Prostate gland (tissue), 2 donors: ENCODE measurements at regions not wholly inside any gene's neighbourhood (a gene's known extent, or its start where the extent isn't known, plus 50 kb on each side); places are given as distances from the start of the nearest gene placed in this dataset.

ENCODE experiments used
- POLR2A ChIP-seq: fragments of 450-650 bp; IDR thresholded peaks from one replicate; pipeline ENCODE4 v1.6.1; 2016; ENCODE audit warnings: antibody characterized with exemption, mild to moderate bottlenecking
- POLR2AphosphoS5 ChIP-seq: sonication (generic); formaldehyde crosslinking; IDR thresholded peaks from one replicate; pipeline ENCODE4 v1.6.1; 2017; ENCODE audit warnings: antibody characterized with exemption
- TF ChIP-seq, protein P1 (sequence below), 4 experiments: fragments of 200-600 bp in 2 of 4; fragments of 450-650 bp in 2 of 4; sonication (generic) in 2 of 4; IDR thresholded peaks; 1 replicate in 3 of 4; 2 replicates in 1 of 4; pipeline ENCODE4 v1.5.1; 2016 to 2019; ENCODE audit warnings: antibody characterized with exemption in 4 of 4, mild to moderate bottlenecking in 2 of 4, moderate library complexity in 2 of 4

- TF ChIP-seq, protein P1, sequence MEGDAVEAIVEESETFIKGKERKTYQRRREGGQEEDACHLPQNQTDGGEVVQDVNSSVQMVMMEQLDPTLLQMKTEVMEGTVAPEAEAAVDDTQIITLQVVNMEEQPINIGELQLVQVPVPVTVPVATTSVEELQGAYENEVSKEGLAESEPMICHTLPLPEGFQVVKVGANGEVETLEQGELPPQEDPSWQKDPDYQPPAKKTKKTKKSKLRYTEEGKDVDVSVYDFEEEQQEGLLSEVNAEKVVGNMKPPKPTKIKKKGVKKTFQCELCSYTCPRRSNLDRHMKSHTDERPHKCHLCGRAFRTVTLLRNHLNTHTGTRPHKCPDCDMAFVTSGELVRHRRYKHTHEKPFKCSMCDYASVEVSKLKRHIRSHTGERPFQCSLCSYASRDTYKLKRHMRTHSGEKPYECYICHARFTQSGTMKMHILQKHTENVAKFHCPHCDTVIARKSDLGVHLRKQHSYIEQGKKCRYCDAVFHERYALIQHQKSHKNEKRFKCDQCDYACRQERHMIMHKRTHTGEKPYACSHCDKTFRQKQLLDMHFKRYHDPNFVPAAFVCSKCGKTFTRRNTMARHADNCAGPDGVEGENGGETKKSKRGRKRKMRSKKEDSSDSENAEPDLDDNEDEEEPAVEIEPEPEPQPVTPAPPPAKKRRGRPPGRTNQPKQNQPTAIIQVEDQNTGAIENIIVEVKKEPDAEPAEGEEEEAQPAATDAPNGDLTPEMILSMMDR (IDR thresholded peaks at IDR 0.05) = no peak
- TF ChIP-seq POLR2AphosphoS5 (no peak), POLR2A (no peak)
Measured at GRCh38 chr6:78347191-78347916, 520.0 kb upstream of the IRAK1BP1 start.
